ENCODE measurements at regions not wholly inside any gene's neighbourhood (a gene's known extent, or its start where the extent isn't known, plus 50 kb on each side); places are given as distances from the start of the nearest gene placed in this dataset.
"Not testable (repeated sequence)": the region's sequence is repeated elsewhere in the genome, so short reads cannot be mapped to it uniquely, and the experiment has no call there.

- Histone ChIP-seq H3K4me2 (ENCODE audit: low read depth, low read length, poor library complexity, severe bottlenecking) (no peak overlapping the region), H3K9me2 (replicated peaks; ENCODE audit: insufficient read depth, low read length) (no peaks in the 10 kb centered on the region), H3F3A (ENCODE audit: insufficient read depth) (no peaks in the 10 kb centered on the region), H3K36me3 (ENCODE audit: low read length) (no peaks in the 10 kb centered on the region), H4K20me1 (ENCODE audit: low read depth, low read length) (no peaks in the 10 kb centered on the region), H3K79me2 (ENCODE audit: insufficient read depth, low read length) (no peaks in the 10 kb centered on the region), H3K9ac (ENCODE audit: low read length) (no peak overlapping the region), H3K27ac (ENCODE audit: low read depth, low read length) (no peak overlapping the region), H3K9me3 (ENCODE audit: insufficient read depth, low read length) (no peaks in the 10 kb centered on the region), H2AFZ (ENCODE audit: low read depth, low read length, severe bottlenecking) (no peak overlapping the region), H3K27me3 (ENCODE audit: low read length) (no peaks in the 10 kb centered on the region), H3K4me3 (ENCODE audit: insufficient read depth, low read length, poor library complexity, severe bottlenecking) (no peak overlapping the region)
- TF ChIP-seq EZH2phosphoT487 (conservative IDR thresholded peaks at IDR 0.05; ENCODE audit: low read length), result no peak
- TF ChIP-seq, protein P1, sequence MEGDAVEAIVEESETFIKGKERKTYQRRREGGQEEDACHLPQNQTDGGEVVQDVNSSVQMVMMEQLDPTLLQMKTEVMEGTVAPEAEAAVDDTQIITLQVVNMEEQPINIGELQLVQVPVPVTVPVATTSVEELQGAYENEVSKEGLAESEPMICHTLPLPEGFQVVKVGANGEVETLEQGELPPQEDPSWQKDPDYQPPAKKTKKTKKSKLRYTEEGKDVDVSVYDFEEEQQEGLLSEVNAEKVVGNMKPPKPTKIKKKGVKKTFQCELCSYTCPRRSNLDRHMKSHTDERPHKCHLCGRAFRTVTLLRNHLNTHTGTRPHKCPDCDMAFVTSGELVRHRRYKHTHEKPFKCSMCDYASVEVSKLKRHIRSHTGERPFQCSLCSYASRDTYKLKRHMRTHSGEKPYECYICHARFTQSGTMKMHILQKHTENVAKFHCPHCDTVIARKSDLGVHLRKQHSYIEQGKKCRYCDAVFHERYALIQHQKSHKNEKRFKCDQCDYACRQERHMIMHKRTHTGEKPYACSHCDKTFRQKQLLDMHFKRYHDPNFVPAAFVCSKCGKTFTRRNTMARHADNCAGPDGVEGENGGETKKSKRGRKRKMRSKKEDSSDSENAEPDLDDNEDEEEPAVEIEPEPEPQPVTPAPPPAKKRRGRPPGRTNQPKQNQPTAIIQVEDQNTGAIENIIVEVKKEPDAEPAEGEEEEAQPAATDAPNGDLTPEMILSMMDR (IDR thresholded peaks at IDR 0.05; ENCODE audit: insufficient read depth, low read length, poor library complexity, severe bottlenecking), result no peak
Observed at GRCh38 chr14:96711559-96712267, 85.5 kb upstream of the VRK1 start.

- Histone ChIP-seq H3F3A (ENCODE audit: insufficient read depth) (no peaks in the 10 kb centered on the region), H3K27me3 (ENCODE audit: low read length) (no peaks in the 10 kb centered on the region), H3K4me3 (ENCODE audit: insufficient read depth, low read length, poor library complexity, severe bottlenecking) (no peak overlapping the region), H3K27ac (ENCODE audit: low read depth, low read length) (no peak overlapping the region), H3K79me2 (ENCODE audit: insufficient read depth, low read length) (no peaks in the 10 kb centered on the region), H3K36me3 (ENCODE audit: low read length) (no peaks in the 10 kb centered on the region), H3K9me3 (ENCODE audit: insufficient read depth, low read length) (no peaks in the 10 kb centered on the region), H2AFZ (ENCODE audit: low read depth, low read length, severe bottlenecking) (no peak overlapping the region), H3K9me2 (replicated peaks; ENCODE audit: insufficient read depth, low read length) (no peaks in the 10 kb centered on the region), H3K4me2 (ENCODE audit: low read depth, low read length, poor library complexity, severe bottlenecking) (no peak overlapping the region), H4K20me1 (ENCODE audit: low read depth, low read length) (no peaks in the 10 kb centered on the region), H3K9ac (ENCODE audit: low read length) (no peak overlapping the region)
- TF ChIP-seq, protein P1 (IDR thresholded peaks at IDR 0.05; ENCODE audit: insufficient read depth, low read length, poor library complexity, severe bottlenecking), result no peak
- no peak for TF ChIP-seq EZH2phosphoT487 (conservative IDR thresholded peaks at IDR 0.05; ENCODE audit: low read length)
Observed at GRCh38 chr14:96713426-96713825, 83.8 kb upstream of the VRK1 start.

- H3K9me2 ChIP-seq (replicated peaks; ENCODE audit: insufficient read depth, low read length); H3F3A ChIP-seq (ENCODE audit: insufficient read depth); H3K4me3 ChIP-seq (ENCODE audit: insufficient read depth, low read length, poor library complexity, severe bottlenecking); H2AFZ ChIP-seq (ENCODE audit: low read depth, low read length, severe bottlenecking); H3K27ac ChIP-seq (ENCODE audit: low read depth, low read length); H3K36me3 ChIP-seq (ENCODE audit: low read length); H3K79me2 ChIP-seq (ENCODE audit: insufficient read depth, low read length); H3K9ac ChIP-seq (ENCODE audit: low read length); H3K27me3 ChIP-seq (ENCODE audit: low read length); H4K20me1 ChIP-seq (ENCODE audit: low read depth, low read length); H3K9me3 ChIP-seq (ENCODE audit: insufficient read depth, low read length); H3K4me2 ChIP-seq (ENCODE audit: low read depth, low read length, poor library complexity, severe bottlenecking): not testable (repeated sequence)
Observed at GRCh38 chr14:96714537-96714936, 82.6 kb upstream of the VRK1 start.

GRCh38 chr14:96717116-96717515, 80.1 kb upstream of the VRK1 start:
- H3K4me3 ChIP-seq (ENCODE audit: insufficient read depth, low read length, poor library complexity, severe bottlenecking), result no peak overlapping the region
- no peaks in the 10 kb centered on the region for H3F3A ChIP-seq (ENCODE audit: insufficient read depth)
- no peak overlapping the region for H3K9ac ChIP-seq (ENCODE audit: low read length)
- H2AFZ ChIP-seq (ENCODE audit: low read depth, low read length, severe bottlenecking), result no peak overlapping the region
- H4K20me1 ChIP-seq (ENCODE audit: low read depth, low read length), result no peaks in the 10 kb centered on the region
- no peaks in the 10 kb centered on the region for H3K9me2 ChIP-seq (replicated peaks; ENCODE audit: insufficient read depth, low read length)
- H3K27me3 ChIP-seq (ENCODE audit: low read length), result no peaks in the 10 kb centered on the region
- no peaks in the 10 kb centered on the region for H3K79me2 ChIP-seq (ENCODE audit: insufficient read depth, low read length)
- no peak overlapping the region for H3K4me2 ChIP-seq (ENCODE audit: low read depth, low read length, poor library complexity, severe bottlenecking)
- H3K36me3 ChIP-seq (ENCODE audit: low read length), result no peaks in the 10 kb centered on the region
- no peak for TF ChIP-seq EZH2phosphoT487 (conservative IDR thresholded peaks at IDR 0.05; ENCODE audit: low read length)
- TF ChIP-seq, protein P1 (IDR thresholded peaks at IDR 0.05; ENCODE audit: insufficient read depth, low read length, poor library complexity, severe bottlenecking), result no peak
- H3K27ac ChIP-seq (ENCODE audit: low read depth, low read length), result no peak overlapping the region
- H3K9me3 ChIP-seq (ENCODE audit: insufficient read depth, low read length), result no peaks in the 10 kb centered on the region

All from SU-DHL-6 (cell line).